Suprapubic skin (tissue), 4 donors: ENCODE measurements at regions not wholly inside any gene's neighbourhood (a gene's known extent, or its start where the extent isn't known, plus 50 kb on each side); places are given as distances from the start of the nearest gene placed in this dataset.

Experiments
- EP300 ChIP-seq: sonication (generic); formaldehyde crosslinking; IDR thresholded peaks from one replicate; pipeline ENCODE4 v1.6.1; 2017; ENCODE audit warnings: antibody characterized with exemption
- POLR2A ChIP-seq, 2 donors: fragments of 450-650 bp; IDR thresholded peaks; one replicate each; pipeline ENCODE4 v1.6.1; 2017; ENCODE audit warnings: antibody characterized with exemption in 2 of 2, mild to moderate bottlenecking in 2 of 2, moderate library complexity in 2 of 2
- POLR2AphosphoS5 ChIP-seq, 3 donors: sonication (generic); formaldehyde crosslinking; IDR thresholded peaks; one replicate each; pipeline ENCODE4 v1.6.1; 2017; ENCODE audit warnings: antibody characterized with exemption in 3 of 3
- TF ChIP-seq, protein P1 (sequence below), 2 donors: fragments of 200-600 bp in 1 of 2; fragments of 450-650 bp in 1 of 2; sonication (generic) in 1 of 2; IDR thresholded peaks; one replicate each; pipeline ENCODE4 v1.5.1; 2016 to 2019; ENCODE audit warnings: antibody characterized with exemption in 2 of 2, mild to moderate bottlenecking in 1 of 2, moderate library complexity in 1 of 2

- TF ChIP-seq POLR2A (IDR thresholded peaks at IDR 0.05) (no peak), POLR2AphosphoS5 (IDR thresholded peaks at IDR 0.05) (no peak), EP300 (no peak)
- TF ChIP-seq, protein P1, sequence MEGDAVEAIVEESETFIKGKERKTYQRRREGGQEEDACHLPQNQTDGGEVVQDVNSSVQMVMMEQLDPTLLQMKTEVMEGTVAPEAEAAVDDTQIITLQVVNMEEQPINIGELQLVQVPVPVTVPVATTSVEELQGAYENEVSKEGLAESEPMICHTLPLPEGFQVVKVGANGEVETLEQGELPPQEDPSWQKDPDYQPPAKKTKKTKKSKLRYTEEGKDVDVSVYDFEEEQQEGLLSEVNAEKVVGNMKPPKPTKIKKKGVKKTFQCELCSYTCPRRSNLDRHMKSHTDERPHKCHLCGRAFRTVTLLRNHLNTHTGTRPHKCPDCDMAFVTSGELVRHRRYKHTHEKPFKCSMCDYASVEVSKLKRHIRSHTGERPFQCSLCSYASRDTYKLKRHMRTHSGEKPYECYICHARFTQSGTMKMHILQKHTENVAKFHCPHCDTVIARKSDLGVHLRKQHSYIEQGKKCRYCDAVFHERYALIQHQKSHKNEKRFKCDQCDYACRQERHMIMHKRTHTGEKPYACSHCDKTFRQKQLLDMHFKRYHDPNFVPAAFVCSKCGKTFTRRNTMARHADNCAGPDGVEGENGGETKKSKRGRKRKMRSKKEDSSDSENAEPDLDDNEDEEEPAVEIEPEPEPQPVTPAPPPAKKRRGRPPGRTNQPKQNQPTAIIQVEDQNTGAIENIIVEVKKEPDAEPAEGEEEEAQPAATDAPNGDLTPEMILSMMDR (IDR thresholded peaks at IDR 0.05) = no peak
Observed at GRCh38 chr11:29008481-29008880, 900.3 kb downstream of the METTL15 start.
